Sigmoid colon (tissue), 6 donors: ENCODE measurements at regions not wholly inside any gene's neighbourhood (a gene's known extent, or its start where the extent isn't known, plus 50 kb on each side); places are given as distances from the start of the nearest gene placed in this dataset.
"Not testable (repeated sequence)": the region's sequence is repeated elsewhere in the genome, so short reads cannot be mapped to it uniquely, and the experiment has no call there.

Source experiments
- DNase-seq: peaks from one replicate; pipeline ENCODE4 v3.0.0-alpha.2; 2019
- H3K27ac ChIP-seq, 4 donors: fragments of 200-600 bp; sonication (generic); one replicate each; pipeline ENCODE4 v1.5.1; 2016 to 2019; ENCODE audit warnings: mild to moderate bottlenecking in 1 of 4
- H3K27me3 ChIP-seq, 3 donors: fragments of 200-600 bp; sonication (generic); one replicate each; pipeline ENCODE4 v1.5.1; 2019; ENCODE audit warnings: mild to moderate bottlenecking in 1 of 3
- H3K36me3 ChIP-seq, 4 donors: fragments of 200-600 bp; sonication (generic); one replicate each; pipeline ENCODE4 v1.5.1; 2016 to 2019
- H3K4me1 ChIP-seq, 4 donors: fragments of 200-600 bp; sonication (generic); one replicate each; pipeline ENCODE4 v1.5.1; 2017 to 2019
- H3K4me3 ChIP-seq, 4 donors: fragments of 200-600 bp; sonication (generic); one replicate each; pipeline ENCODE4 v1.5.1; 2017 to 2019; ENCODE audit warnings: mild to moderate bottlenecking in 2 of 4, moderate library complexity in 1 of 4
- H3K9me3 ChIP-seq, 4 donors: fragments of 200-600 bp in 3 of 4; sonication (generic) in 3 of 4; one replicate each; pipeline versions ENCODE4 v1.5.1 to v1.6.1; 2013 to 2019
- CTCF ChIP-seq, 4 experiments: fragments of 450-650 bp in 3 of 4; fragments of 200-600 bp in 1 of 4; IDR thresholded peaks; one replicate each; pipeline ENCODE4 v1.5.1; 2016 to 2019; ENCODE audit warnings: antibody characterized with exemption in 4 of 4, mild to moderate bottlenecking in 3 of 4, moderate library complexity in 2 of 4
- EP300 ChIP-seq, 4 donors: sonication (generic); formaldehyde crosslinking; IDR thresholded peaks; one replicate each; pipeline ENCODE4 v1.6.1; 2017; ENCODE audit warnings: antibody characterized with exemption in 4 of 4
- POLR2A ChIP-seq, 2 donors: fragments of 450-650 bp; IDR thresholded peaks; one replicate each; pipeline ENCODE4 v1.6.1; 2016; ENCODE audit warnings: antibody characterized with exemption in 2 of 2, mild to moderate bottlenecking in 2 of 2, moderate library complexity in 2 of 2
- POLR2AphosphoS5 ChIP-seq, 4 donors: sonication (generic); formaldehyde crosslinking; IDR thresholded peaks; one replicate each; pipeline ENCODE4 v1.6.1; 2017; ENCODE audit warnings: antibody characterized with exemption in 4 of 4
- WGBS, 2 donors: extraction: QIAGEN DNeasy Blood & Tissue Kit; methylation state at CpG; one replicate each; pipeline ENCODE4 v1.1.7; 2013; 5-methylcytosine and 5-hydroxymethylcytosine counted together
- intact Hi-C: fragments of 100-400 bp; cut with DNase I; formaldehyde crosslinking; loops from one replicate; pipeline ENCODE4 v1.15.1; 2023
- donor health status: healthy with polysubstance abuse.
- donor health status: healthy.

- no peak for DNase-seq
- Histone ChIP-seq H3K36me3 (no peaks in the 10 kb centered on the region), H3K4me1 (no peaks in the 10 kb centered on the region), H3K27me3 (no peaks in the 10 kb centered on the region), H3K4me3 (no peak overlapping the region), H3K9me3 (no peaks in the 10 kb centered on the region), H3K27ac (no peak overlapping the region)
- TF ChIP-seq CTCF (IDR thresholded peaks at IDR 0.05) (no peak), EP300 (IDR thresholded peaks at IDR 0.05) (no peak), POLR2AphosphoS5 (IDR thresholded peaks at IDR 0.05) (no peak), POLR2A (IDR thresholded peaks at IDR 0.05) (no peak)
- WGBS, 2 donors, result 75 to 77% methylated on average over 4 of the region's 4 CpGs
- intact Hi-C loops, result no loop called here
These were observed 356.0 kb downstream of the BCL11B start for GRCh38 chr14:98916036-98916435.

GRCh38 chr14:98916476-98916875 is 355.5 kb downstream of the BCL11B start:
- no peaks in the 10 kb centered on the region for H3K27me3 ChIP-seq
- intact Hi-C loops, result no loop called here
- WGBS, 2 donors, result 16 to 60% methylated on average over 1 of the region's 1 CpG

GRCh38 chr14:98919434-98919833 is 352.6 kb downstream of the BCL11B start:
- Histone ChIP-seq H3K9me3 (no peaks in the 10 kb centered on the region), H3K27ac (no peak overlapping the region), H3K4me1 (no peaks in the 10 kb centered on the region), H3K36me3 (no peaks in the 10 kb centered on the region), H3K27me3 (no peaks in the 10 kb centered on the region), H3K4me3 (no peak overlapping the region)
- intact Hi-C loops, result no loop called here
- peak; percentile 43 for DNase-seq
- no peak for TF ChIP-seq EP300 (IDR thresholded peaks at IDR 0.05)
- no peak for TF ChIP-seq POLR2AphosphoS5 (IDR thresholded peaks at IDR 0.05)
- no peak for TF ChIP-seq CTCF (IDR thresholded peaks at IDR 0.05)
- no peak for TF ChIP-seq POLR2A (IDR thresholded peaks at IDR 0.05)
- WGBS, 2 donors, result 71 to 72% methylated on average over 2 of the region's 2 CpGs

More at GRCh38 chr14:98916476-98916875, 355.5 kb downstream of the BCL11B start:
- Histone ChIP-seq H3K4me3 (no peak overlapping the region), H3K27ac (no peak overlapping the region), H3K36me3 (no peaks in the 10 kb centered on the region), H3K9me3 (no peaks in the 10 kb centered on the region), H3K4me1 (no peaks in the 10 kb centered on the region)
- no peak for TF ChIP-seq CTCF (IDR thresholded peaks at IDR 0.05)
- TF ChIP-seq EP300 (IDR thresholded peaks at IDR 0.05), result no peak
- TF ChIP-seq POLR2AphosphoS5 (IDR thresholded peaks at IDR 0.05), result no peak
- TF ChIP-seq POLR2A (IDR thresholded peaks at IDR 0.05), result no peak
- DNase-seq, result no peak

GRCh38 chr14:98921306-98921705 is 350.7 kb downstream of the BCL11B start:
- DNase-seq, result peak; percentile 2
- 93 to 95% methylated on average over 3 of the region's 3 CpGs for WGBS, 2 donors
- H3K4me3 ChIP-seq, intact Hi-C loops, H3K4me1 ChIP-seq, H3K27me3 ChIP-seq, H3K36me3 ChIP-seq, H3K27ac ChIP-seq, H3K9me3 ChIP-seq: not testable (repeated sequence)

GRCh38 chr14:98923596-98923995 is 348.4 kb downstream of the BCL11B start:
- no peaks in the 10 kb centered on the region for H3K4me1 ChIP-seq
- H3K27ac ChIP-seq, result no peak overlapping the region
- no peak for DNase-seq
- TF ChIP-seq POLR2AphosphoS5 (IDR thresholded peaks at IDR 0.05) (no peak), CTCF (IDR thresholded peaks at IDR 0.05) (no peak), EP300 (IDR thresholded peaks at IDR 0.05) (no peak), POLR2A (IDR thresholded peaks at IDR 0.05) (no peak)
- no peaks in the 10 kb centered on the region for H3K36me3 ChIP-seq
- intact Hi-C loops, result no loop called here
- H3K4me3 ChIP-seq, result no peak overlapping the region
- no peaks in the 10 kb centered on the region for H3K9me3 ChIP-seq
- WGBS, 2 donors, result 81 to 88% methylated on average over 1 of the region's 1 CpG
- H3K27me3 ChIP-seq, result no peaks in the 10 kb centered on the region
